Upper lobe of left lung (tissue), 6 donors: ENCODE measurements at regions not wholly inside any gene's neighbourhood (a gene's known extent, or its start where the extent isn't known, plus 50 kb on each side); places are given as distances from the start of the nearest gene placed in this dataset.

Source experiments
- ATAC-seq, 2 donors: fragments of 200-7000 bp; cut with Tn5 transposase; one replicate each; pipeline ENCODE4 v1.9.1; 2022; ENCODE audit warnings: mild to moderate bottlenecking in 2 of 2, moderate library complexity in 2 of 2; ENCODE audit not compliant: low FRiP score in 2 of 2
- DNase-seq, 2 donors: peaks; one replicate each; pipeline ENCODE4 v3.0.0-alpha.2; 2019 to 2020
- H3K27ac ChIP-seq, 4 donors: fragments of 200-600 bp; sonication (generic); one replicate each; pipeline ENCODE4 v1.5.1; 2016 to 2019
- H3K27me3 ChIP-seq, 4 donors: fragments of 200-600 bp; sonication (generic); one replicate each; pipeline ENCODE4 v1.5.1; 2017 to 2019
- H3K36me3 ChIP-seq, 4 donors: fragments of 200-600 bp; sonication (generic); one replicate each; pipeline ENCODE4 v1.5.1; 2016 to 2019
- H3K4me1 ChIP-seq, 4 donors: fragments of 200-600 bp; sonication (generic); one replicate each; pipeline ENCODE4 v1.5.1; 2018 to 2019
- H3K4me3 ChIP-seq, 4 donors: fragments of 200-600 bp; sonication (generic); one replicate each; pipeline ENCODE4 v1.5.1; 2017 to 2019; ENCODE audit warnings: mild to moderate bottlenecking in 2 of 4, moderate library complexity in 1 of 4
- H3K9me3 ChIP-seq, 4 donors: fragments of 200-600 bp; sonication (generic); one replicate each; pipeline ENCODE4 v1.5.1; 2018 to 2019
- CTCF ChIP-seq, 6 experiments: fragments of 450-650 bp in 4 of 6; fragments of 200-600 bp in 2 of 6; sonication (generic) in 2 of 6; IDR thresholded peaks; one replicate each; pipeline ENCODE4 v1.5.1; 2016 to 2019; ENCODE audit warnings: antibody characterized with exemption in 6 of 6
- EP300 ChIP-seq, 4 donors: sonication (generic); formaldehyde crosslinking; IDR thresholded peaks; one replicate each; pipeline ENCODE4 v1.5.1; 2017; ENCODE audit warnings: antibody characterized with exemption in 4 of 4, control low read depth in 2 of 4
- POLR2A ChIP-seq, 4 donors: fragments of 450-650 bp; IDR thresholded peaks; one replicate each; pipeline ENCODE4 v1.5.1; 2016 to 2017; ENCODE audit warnings: antibody characterized with exemption in 4 of 4, mild to moderate bottlenecking in 2 of 4
- POLR2AphosphoS5 ChIP-seq, 2 donors: sonication (generic); formaldehyde crosslinking; IDR thresholded peaks; one replicate each; pipeline ENCODE4 v1.5.1; 2017; ENCODE audit warnings: antibody characterized with exemption in 2 of 2
- WGBS, 2 donors: methylation state at CpG; one replicate each; pipeline ENCODE4 v1.1.5; 2017 to 2018; 5-methylcytosine and 5-hydroxymethylcytosine counted together
- donor health status: DM: no; HTN: no; CAD: no; lungs with moderate emphysema.
- donor health status: DM: no; HTN: yes; CAD: no; lungs with severe emphysema.

- H3K36me3 ChIP-seq = no peaks in the 10 kb centered on the region
- no peaks in the 10 kb centered on the region for H3K9me3 ChIP-seq
- no peak overlapping the region for H3K4me3 ChIP-seq
- no peak for TF ChIP-seq POLR2AphosphoS5 (IDR thresholded peaks at IDR 0.05)
- no peak for TF ChIP-seq EP300 (IDR thresholded peaks at IDR 0.05)
- no peak for TF ChIP-seq POLR2A (IDR thresholded peaks at IDR 0.05)
- DNase-seq (no peak), ATAC-seq (no peak)
- WGBS, 2 donors = 56 to 71% methylated on average over 1 of the region's 1 CpG
- H3K27me3 ChIP-seq = no peaks in the 10 kb centered on the region
- no peak overlapping the region for H3K27ac ChIP-seq
- H3K4me1 ChIP-seq = no peaks in the 10 kb centered on the region
Measured at GRCh38 chr21:16891821-16892220, 621.0 kb upstream of the CXADR start.

GRCh38 chr21:16900685-16901084, 612.2 kb upstream of the CXADR start:
- Histone ChIP-seq H3K4me1 (no peaks in the 10 kb centered on the region), H3K9me3 (no peaks in the 10 kb centered on the region), H3K27me3 (no peaks in the 10 kb centered on the region), H3K27ac (no peak overlapping the region), H3K4me3 (no peak overlapping the region), H3K36me3 (no peaks in the 10 kb centered on the region)
- 61 to 75% methylated on average over 1 of the region's 1 CpG for WGBS, 2 donors
- no peak for ATAC-seq
- no peak for DNase-seq
- TF ChIP-seq POLR2A (IDR thresholded peaks at IDR 0.05) (no peak), CTCF (IDR thresholded peaks at IDR 0.05) (no peak), EP300 (IDR thresholded peaks at IDR 0.05) (no peak), POLR2AphosphoS5 (IDR thresholded peaks at IDR 0.05) (no peak)

- no peaks in the 10 kb centered on the region for H3K36me3 ChIP-seq
- no peaks in the 10 kb centered on the region for H3K27me3 ChIP-seq
- WGBS, 2 donors = 52 to 53% methylated on average over 1 of the region's 1 CpG
- H3K4me3 ChIP-seq = no peak overlapping the region
- ATAC-seq = peak in 1 of 2 donors; percentile 30
- peak in 1 of 2 donors; percentile 47 for DNase-seq
- H3K4me1 ChIP-seq = no peaks in the 10 kb centered on the region
- no peak overlapping the region for H3K27ac ChIP-seq
- TF ChIP-seq EP300 (IDR thresholded peaks at IDR 0.05) = peak in 1 of 4 donors; percentile 61
- TF ChIP-seq CTCF (IDR thresholded peaks at IDR 0.05) = no peak
- no peaks in the 10 kb centered on the region for H3K9me3 ChIP-seq
Measured at GRCh38 chr21:16908077-16908476, 604.8 kb upstream of the CXADR start.

- Histone ChIP-seq H3K27me3 (no peaks in the 10 kb centered on the region), H3K4me3 (no peak overlapping the region), H3K27ac (no peak overlapping the region), H3K9me3 (no peaks in the 10 kb centered on the region), H3K36me3 (no peaks in the 10 kb centered on the region), H3K4me1 (no peaks in the 10 kb centered on the region)
- DNase-seq = no peak
- TF ChIP-seq CTCF (IDR thresholded peaks at IDR 0.05) (no peak), POLR2A (IDR thresholded peaks at IDR 0.05) (no peak), POLR2AphosphoS5 (IDR thresholded peaks at IDR 0.05) (no peak), EP300 (IDR thresholded peaks at IDR 0.05) (no peak)
- ATAC-seq = peak in 1 of 2 donors; percentile 53
- 66 to 70% methylated on average over 4 of the region's 4 CpGs for WGBS, 2 donors
Measured at GRCh38 chr21:16910435-16911165, 602.2 kb upstream of the CXADR start.

- DNase-seq (no peak), ATAC-seq (no peak)
- 79 to 86% methylated on average over 1 of the region's 1 CpG for WGBS, 2 donors
- H3K4me1 ChIP-seq = no peaks in the 10 kb centered on the region
- no peak overlapping the region for H3K4me3 ChIP-seq
- H3K27ac ChIP-seq = no peak overlapping the region
- TF ChIP-seq POLR2A (IDR thresholded peaks at IDR 0.05) = no peak
- no peak for TF ChIP-seq EP300 (IDR thresholded peaks at IDR 0.05)
- TF ChIP-seq POLR2AphosphoS5 (IDR thresholded peaks at IDR 0.05) = no peak
- no peak for TF ChIP-seq CTCF (IDR thresholded peaks at IDR 0.05)
- H3K36me3 ChIP-seq = no peaks in the 10 kb centered on the region
- no peaks in the 10 kb centered on the region for H3K27me3 ChIP-seq
- H3K9me3 ChIP-seq = no peaks in the 10 kb centered on the region
Measured at GRCh38 chr21:16911166-16911607, 601.7 kb upstream of the CXADR start.
